M059J (cell line): ENCODE measurements at regions not wholly inside any gene's neighbourhood (a gene's known extent, or its start where the extent isn't known, plus 50 kb on each side); places are given as distances from the start of the nearest gene placed in this dataset.
A peak's percentile ranks its signal among the peaks of the same experiment; 100 is the strongest.

Experiments
- DNase-seq: peaks from one replicate; pipeline ENCODE4 v3.0.0-alpha.2; 2012; ENCODE audit warnings: low read depth

GRCh38 chr5:175347027-175347426, 97.0 kb downstream of the DRD1 start:
- peak; percentile 94 for DNase-seq

GRCh38 chr5:175344331-175345195, 99.4 kb downstream of the DRD1 start:
- peak; percentile 99 for DNase-seq

DNA sequence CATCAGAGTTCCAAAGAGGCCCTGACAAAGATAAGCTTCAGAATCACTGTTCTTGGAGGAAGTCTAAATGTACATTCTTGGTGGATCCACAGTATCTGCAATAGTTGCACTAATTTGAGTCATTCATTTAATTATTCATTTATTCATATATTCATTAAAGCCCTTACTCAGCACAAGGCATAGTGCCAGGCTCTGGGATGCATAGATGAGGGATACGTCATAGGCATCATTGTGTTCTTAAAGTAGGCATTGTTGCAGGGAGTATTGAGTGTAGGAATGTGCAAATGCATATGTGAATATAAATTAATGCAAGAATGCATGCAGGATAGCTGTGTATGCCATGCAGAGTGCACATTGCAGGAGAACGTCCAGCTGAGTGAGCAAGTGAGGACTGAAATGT, 100.7 kb downstream of the DRD1 start:
- peak; percentile 46 for DNase-seq

DNA sequence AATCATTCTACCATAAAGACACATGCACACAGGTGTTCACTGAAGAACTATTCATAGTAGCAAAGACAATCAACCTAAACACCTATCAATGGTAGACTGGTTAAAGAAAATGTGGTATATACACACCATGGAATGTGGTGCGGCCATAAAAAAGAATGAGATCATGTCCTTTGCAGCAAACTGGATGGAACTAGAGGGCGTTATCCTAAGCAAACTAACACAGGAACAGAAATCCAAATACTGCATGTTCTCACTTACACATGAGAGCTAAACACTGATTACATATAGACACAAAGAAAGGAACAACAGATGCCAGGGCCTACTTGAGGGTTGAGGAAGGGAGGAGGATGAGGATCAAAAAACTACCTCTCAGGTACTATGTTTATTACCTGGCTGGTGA, 103.8 kb downstream of the DRD1 start:
- no peak for DNase-seq

DNA sequence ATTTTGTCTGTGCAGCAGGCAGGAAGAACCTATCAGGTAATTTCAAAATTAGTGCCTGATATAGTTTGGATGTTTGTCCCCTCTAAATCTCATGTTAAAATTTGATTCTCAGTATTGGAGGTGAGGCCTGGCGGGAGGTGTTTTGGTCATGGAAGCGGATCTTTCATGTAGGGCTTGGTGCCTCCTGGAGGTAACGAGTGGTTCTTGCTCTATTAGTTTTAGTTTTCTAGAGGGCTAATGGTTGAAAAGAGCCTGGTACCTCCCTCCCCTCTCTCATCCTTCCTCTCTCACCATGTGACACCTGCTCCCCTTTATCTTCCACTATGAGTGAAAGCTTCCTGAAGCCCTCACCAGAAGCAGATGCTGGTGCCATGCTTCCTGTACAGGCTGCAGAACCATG, 106.3 kb downstream of the DRD1 start:
- DNase-seq = no peak

GRCh38 chr5:175336781-175337180, 107.2 kb downstream of the DRD1 start:
- DNase-seq = no peak

DNA sequence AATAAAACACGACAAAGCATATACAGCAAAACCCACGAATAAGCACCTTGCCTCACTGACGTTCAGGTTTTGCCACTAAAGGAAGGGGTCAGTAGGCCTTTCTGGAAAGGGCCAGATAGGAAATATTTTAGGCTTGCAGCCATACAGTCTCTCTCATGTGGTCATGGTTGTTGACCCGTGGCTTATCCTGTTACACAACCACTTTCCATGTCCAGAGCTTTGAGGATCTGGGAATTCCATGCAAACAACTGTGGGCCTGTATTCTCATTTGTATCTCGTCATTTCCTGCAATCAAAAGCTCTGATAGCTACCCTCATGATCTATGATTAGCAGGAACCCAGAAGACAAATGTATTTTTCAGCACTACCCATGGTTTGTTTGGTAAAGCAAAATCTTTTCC, 108.3 kb downstream of the DRD1 start:
- DNase-seq = peak; percentile 53

- DNase-seq = peak; percentile 25
These were observed 112.6 kb downstream of the DRD1 start for GRCh38 chr5:175331173-175332036.

- no peak for DNase-seq
These were observed 114.0 kb downstream of the DRD1 start for GRCh38 chr5:175329976-175330375.

DNA sequence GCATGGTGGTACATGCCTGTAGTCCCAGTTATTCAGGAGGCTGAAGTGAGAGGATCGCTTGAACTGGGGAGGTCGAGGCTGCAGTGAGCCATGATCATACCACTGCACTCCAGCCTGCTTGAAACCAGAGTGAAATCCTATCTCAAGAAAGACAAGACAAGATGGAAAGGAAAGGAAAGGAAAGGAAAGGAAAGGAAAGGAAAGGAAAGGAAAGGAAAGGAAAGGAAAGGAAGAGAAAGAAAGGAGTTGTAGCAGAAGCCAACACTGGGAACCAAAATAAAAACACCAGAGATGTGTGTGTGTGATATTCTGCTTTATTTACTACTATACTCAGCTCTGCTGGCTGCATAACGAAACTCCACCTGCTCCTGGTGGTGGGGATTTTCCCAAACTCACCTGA, 115.3 kb downstream of the DRD1 start:
- no peak for DNase-seq

- no peak for DNase-seq
These were observed 115.8 kb downstream of the DRD1 start for GRCh38 chr5:175328176-175328575.

GRCh38 chr5:175325681-175326080, 118.3 kb downstream of the DRD1 start:
- DNase-seq = peak; percentile 66

GRCh38 chr5:175321927-175322532, 122.0 kb downstream of the DRD1 start:
- peak; percentile 64 for DNase-seq

DNA sequence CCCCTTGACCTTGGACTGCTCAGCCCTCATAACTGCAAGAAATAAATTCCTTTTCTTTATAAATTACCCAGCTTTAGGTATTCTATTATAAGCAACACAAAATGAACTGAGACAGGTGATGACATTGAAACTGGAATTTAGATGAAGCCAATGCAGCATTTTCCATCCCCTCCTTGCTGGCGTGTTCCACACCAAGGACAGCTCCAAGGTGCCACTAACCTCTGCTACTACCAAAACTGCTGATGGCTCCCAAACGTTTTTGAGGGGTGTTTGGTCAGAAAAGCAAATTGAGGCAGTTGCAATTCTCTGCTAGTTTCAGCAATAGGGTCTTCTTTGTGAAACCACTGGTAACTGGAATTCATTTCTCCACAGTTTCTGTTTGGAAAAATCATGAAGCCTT, 124.8 kb downstream of the DRD1 start:
- no peak for DNase-seq

DNA sequence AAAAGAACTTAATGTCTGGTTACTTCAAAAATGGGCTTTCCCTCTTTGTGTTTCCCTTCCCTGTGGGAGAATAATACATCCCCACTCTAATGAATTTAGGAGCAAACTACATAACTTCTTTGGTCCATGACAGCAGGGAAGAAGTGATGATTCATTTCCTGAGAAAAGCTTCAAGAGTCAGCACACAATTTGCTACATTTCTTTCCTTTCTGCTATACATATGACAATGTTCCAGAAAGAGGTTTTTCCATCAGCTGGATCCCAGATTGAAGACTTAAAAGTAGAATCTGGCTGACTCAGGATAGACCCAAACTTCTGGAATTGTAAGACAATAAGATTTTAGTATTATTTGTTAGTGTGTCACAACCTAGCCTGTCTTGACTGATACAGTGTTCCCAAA, 126.1 kb downstream of the DRD1 start:
- peak; percentile 20 for DNase-seq

GRCh38 chr5:175309218-175309810, 134.7 kb downstream of the DRD1 start:
- no peak for DNase-seq

GRCh38 chr5:175308701-175309100, 135.3 kb downstream of the DRD1 start:
- no peak for DNase-seq

DNA sequence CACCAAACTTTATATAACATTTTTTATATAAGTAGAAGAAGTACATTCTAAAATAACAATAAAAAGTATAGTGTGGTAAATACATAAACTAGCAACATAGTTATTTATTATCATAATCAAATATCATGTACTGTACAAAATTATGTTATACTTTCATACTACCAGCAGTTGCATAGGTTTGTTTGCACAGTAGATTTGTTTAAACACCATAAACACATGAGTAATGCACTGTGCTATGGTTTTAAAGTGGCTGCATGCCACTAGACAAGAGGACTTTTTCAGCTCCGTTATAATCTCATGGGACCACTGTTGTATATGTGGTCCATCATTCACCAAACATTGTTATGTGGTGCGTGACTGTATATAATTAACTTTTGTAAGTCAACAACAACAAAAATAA, 137.6 kb downstream of the DRD1 start:
- DNase-seq = no peak

DNA sequence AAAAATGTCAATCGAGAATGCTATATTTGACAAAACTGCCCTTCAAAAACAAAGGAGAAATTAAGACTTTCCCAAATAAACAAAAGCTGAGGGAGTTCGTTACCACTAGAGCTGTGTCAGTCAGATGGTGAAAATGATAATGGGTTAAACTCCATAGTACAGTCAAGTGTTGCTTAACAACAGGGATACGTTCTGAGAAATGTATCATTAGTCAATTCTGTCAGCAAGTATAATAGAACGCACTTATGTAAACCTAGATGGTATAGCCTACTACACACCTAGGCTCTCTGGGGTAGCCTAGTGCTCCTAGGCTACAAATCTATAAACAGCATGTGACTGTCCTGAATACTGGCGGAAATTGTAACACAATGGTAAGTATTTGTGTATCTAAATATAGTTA, 138.7 kb downstream of the DRD1 start:
- DNase-seq = no peak

DNA sequence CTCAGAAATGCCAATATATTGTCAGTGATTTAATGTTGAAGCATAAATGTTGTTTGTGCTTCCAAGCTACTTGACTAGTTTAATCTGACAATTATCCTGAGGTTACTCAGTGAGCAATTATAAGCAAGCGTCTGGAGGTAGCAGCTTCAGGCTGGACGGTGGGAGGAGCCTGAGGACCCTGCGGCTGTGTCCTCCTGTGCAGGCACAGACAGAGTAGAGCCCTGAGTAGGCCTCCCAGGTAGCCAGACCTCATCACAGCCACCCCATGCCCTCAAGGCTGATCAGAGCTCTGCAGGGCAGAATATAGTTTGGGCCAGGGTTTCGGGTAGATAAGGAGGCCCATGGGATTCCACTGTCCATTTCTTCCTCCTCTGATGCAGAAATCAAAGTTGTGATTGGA, 153.6 kb downstream of the DRD1 start:
- no peak for DNase-seq

DNA sequence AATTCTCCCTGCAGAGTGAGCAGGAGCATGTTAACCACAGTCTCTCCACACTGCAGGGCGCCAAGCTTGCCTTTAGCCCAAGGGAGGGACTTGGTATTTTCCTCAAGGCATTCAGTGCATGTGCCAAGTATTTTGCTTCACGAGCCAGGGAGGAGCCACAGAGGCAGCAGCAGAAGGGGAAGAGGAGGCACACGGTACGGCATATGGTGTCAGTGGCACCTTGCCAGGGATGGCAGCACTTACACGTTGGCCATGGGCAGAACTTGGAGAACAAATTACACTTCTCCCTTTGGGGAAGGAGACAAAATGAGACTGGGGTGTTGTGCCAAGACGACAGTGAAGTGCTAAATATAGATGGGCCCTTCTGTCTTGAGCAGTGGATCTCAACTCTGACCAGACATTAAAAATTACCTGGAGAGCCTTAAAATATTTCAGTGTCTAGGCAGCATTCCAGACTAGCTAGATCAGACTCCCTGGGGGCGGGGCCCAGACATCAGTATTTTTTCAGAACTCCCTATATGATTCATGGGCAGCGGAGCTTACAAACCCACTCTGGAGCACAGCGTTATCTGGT, 155.8 kb downstream of the DRD1 start:
- DNase-seq = peak; percentile 90

DNA sequence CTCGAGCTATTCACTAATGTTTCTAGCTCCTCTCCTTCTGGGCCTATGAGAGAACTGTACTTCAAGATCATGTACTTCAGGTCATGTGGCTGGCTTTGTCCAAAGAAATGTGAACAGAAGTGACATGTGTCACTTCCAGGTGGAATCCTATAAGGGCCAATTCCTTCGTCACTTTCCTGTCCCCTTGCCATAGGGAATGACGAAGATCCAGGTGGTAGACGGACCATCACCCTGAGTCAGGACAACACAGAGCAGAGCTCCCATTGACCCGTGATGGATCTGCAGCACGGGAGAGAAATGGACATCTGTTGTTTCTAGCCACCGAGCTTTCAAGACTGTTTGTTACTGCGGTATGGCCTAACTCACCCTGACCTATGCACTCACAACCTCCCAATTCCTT, 157.0 kb downstream of the DRD1 start:
- DNase-seq = no peak
